ENCODE measurements at regions not wholly inside any gene's neighbourhood (a gene's known extent, or its start where the extent isn't known, plus 50 kb on each side); places are given as distances from the start of the nearest gene placed in this dataset.

DNA sequence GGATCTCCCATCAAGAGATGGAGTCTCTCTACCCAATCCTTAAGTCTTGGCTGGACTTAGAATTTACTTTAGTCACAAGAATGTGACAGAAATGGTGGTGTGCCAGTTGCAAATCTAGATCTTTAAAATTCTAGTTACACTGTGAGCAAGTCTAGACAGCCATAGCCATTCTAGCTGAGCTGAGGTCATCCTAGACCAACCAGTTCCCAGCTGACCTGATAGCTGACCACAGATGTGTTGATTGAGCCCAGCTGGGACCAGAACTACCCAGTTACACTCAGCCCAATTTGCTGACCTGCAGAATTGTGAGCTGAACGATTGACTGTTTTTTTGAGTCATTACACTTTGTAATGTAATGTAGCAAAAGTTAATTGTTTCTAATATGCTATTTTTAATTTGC lies 251.8 kb downstream of the ADGRL2 start:
- TF ChIP-seq POLR2AphosphoS5 (IDR thresholded peaks at IDR 0.05; ENCODE audit: low read depth, low read length) = no peak
- no peak for TF ChIP-seq POLR2A (IDR thresholded peaks at IDR 0.05; ENCODE audit: low read depth, low read length)
- no peak for TF ChIP-seq TAF1 (IDR thresholded peaks at IDR 0.05; ENCODE audit: borderline replicate concordance, low read depth, low read length)
